ENCODE measurements at regions not wholly inside any gene's neighbourhood (a gene's known extent, or its start where the extent isn't known, plus 50 kb on each side); places are given as distances from the start of the nearest gene placed in this dataset.

DNA sequence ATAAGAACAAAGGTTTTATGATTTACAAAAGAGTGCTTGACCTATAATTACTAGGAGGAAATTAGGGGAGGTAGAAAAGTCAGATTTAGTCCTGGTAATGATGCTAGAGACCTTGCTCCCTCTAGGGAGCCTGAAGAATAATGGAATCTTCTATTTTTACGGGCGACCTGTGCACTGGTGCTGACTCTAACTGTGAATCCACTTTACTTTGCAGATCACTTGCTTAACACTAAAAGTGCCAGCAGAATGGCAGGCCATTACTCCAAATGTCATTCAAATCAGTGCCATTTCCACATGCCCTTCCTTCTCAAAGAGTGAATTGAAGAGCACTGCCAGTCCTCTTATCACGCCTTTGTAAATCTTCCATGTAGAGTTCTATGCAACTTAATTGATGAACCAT lies 359.4 kb upstream of the ARRDC3 start:
- no peak for DNase-seq
- Mint-ChIP-seq H3K27me3 (no peaks in the 10 kb centered on the region), H3K27ac (no peak overlapping the region), H3K36me3 (no peaks in the 10 kb centered on the region), H3K4me1 (no peaks in the 10 kb centered on the region), H3K9me3 (no peaks in the 10 kb centered on the region), H3K4me3 (no peak overlapping the region)

DNA sequence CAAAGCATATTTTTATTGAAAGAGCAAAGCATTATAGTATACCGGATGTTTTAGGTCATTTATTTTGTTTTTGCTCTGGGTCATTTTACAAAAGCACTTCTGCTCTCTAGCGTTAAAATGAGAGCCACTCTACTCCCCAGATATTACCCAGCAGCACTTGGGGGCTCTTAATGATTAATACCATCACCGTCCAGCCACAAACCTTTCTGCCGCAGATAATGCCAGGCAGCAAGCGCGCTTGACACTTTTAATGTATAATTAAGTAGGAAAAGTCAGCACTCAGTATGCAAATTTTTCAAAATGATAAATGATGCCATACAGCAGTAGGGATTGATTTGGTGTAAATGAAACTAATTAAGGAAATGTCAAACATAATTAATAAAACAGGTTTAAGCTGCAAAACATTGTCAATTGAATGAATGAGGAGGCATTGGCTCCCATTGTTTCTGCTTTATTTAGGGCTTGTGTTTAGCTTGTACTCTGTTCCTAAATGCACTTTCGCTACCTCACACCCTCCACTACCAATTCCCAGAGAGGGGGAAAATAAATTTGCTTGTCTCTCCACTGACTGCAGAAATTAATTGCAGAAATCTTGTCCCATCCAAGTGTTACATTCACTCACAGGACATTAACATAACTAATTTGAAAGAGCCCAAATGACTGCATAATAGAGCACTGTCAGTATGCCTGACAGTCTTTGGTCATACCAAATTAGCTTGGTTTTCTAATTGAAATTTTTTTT lies 358.8 kb upstream of the ARRDC3 start:
- DNase-seq: no peak
- Mint-ChIP-seq H3K27me3 (no peaks in the 10 kb centered on the region), H3K4me3 (no peak overlapping the region), H3K36me3 (no peaks in the 10 kb centered on the region), H3K4me1 (no peaks in the 10 kb centered on the region), H3K9me3 (no peaks in the 10 kb centered on the region), H3K27ac (no peak overlapping the region)

DNA sequence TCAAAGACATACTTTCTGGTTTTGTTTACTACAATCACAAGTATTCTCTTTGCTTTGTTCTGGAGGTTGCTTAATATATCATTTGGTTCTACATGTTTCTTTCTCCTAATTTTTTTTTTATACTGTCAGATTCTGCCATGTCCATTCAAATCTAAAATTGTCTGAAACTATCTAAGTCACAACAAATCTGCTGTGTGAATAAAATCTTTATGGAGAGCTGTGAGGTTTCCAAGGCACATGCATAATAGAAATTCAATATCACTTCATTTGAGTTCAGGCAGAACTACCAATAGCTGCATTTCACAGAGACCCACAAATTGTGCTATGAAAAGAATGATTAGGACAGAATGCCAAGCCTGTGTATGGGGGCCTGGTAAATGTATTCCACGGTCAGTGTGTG lies 346.9 kb upstream of the ARRDC3 start:
- no peak for DNase-seq
- H3K36me3 Mint-ChIP-seq: no peaks in the 10 kb centered on the region
- no peaks in the 10 kb centered on the region for H3K27me3 Mint-ChIP-seq
- H3K4me1 Mint-ChIP-seq: no peaks in the 10 kb centered on the region
- H3K4me3 Mint-ChIP-seq: no peak overlapping the region
- no peaks in the 10 kb centered on the region for H3K9me3 Mint-ChIP-seq
- no peak overlapping the region for H3K27ac Mint-ChIP-seq

DNA sequence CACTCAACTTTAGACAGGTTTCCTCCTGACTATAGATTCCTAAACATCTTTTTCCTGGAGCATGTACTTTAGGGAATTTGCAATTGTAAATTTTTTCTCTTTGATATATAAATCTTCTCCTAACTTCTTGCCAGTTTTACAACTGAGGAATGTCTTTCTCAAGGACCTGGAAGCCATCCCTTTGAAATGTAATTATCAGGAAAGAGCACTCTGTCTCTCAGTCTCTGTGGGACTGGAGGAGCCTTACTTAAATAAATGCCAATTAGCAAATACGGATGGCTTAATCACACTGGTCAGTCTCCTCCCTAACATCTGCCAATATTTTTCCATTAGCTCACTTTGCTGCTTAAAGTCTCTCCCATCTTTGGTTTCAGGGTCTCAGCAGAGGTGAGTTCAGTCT lies 344.3 kb upstream of the ARRDC3 start:
- Mint-ChIP-seq H3K4me1 (no peaks in the 10 kb centered on the region), H3K27ac (no peak overlapping the region), H3K9me3 (no peaks in the 10 kb centered on the region), H3K36me3 (no peaks in the 10 kb centered on the region), H3K27me3 (no peaks in the 10 kb centered on the region), H3K4me3 (no peak overlapping the region)
- no peak for DNase-seq

DNA sequence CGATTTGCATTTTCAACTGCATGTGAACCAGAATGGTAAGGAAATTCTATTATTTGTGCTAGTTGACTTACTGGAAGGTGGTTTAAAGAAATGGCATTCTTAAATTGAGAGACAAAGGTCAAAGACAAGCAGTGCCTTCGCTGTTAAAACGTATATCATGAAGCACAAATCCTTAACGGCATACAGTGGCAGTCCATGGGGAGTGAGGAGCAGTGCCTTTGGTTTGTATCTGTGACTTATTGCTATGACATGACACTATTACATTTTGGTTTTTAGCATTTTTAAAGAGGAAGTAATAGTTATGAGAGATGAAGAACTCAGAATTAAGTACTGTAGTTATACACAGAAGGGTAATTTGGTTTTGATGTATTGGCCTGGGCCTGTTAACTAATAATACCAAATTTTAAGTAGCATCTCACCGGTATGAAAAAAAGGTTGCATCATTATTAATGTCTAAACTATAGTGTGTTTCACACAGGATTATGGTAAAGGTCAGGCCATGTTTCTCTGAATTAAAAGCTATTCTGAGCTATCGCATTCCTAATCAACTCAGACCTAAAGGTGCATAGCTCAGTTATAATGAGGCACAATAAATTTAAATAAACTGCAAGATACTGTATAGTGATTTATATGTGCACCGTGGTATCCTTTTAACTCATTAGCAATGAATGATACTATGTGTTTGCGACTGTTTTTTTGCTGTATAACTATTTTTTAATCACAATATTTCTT lies 339.8 kb upstream of the ARRDC3 start:
- Mint-ChIP-seq H3K27me3 (no peaks in the 10 kb centered on the region), H3K9me3 (no peaks in the 10 kb centered on the region), H3K36me3 (no peaks in the 10 kb centered on the region), H3K4me1 (no peaks in the 10 kb centered on the region), H3K27ac (no peak overlapping the region), H3K4me3 (no peak overlapping the region)
- DNase-seq: no peak

DNA sequence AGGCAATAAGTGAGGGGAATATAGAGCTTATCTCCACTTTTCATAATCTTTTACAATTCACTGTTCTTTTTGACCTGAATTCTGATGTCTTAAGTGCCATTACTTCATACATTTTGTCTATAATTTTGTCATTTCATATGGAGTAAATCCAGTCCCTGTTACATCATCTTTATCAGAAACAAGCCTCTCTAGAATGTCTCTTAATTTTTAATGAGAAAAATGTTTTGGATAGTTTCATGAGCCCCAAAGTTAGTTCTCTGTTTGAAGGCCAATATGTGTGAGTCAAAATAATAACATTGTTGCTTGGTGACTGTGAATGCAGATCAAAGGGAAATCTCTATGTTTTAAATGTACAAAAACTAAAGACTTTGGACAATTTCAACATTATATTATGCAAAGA lies 329.6 kb upstream of the ARRDC3 start:
- Mint-ChIP-seq H3K27ac (no peak overlapping the region), H3K27me3 (no peaks in the 10 kb centered on the region), H3K36me3 (no peaks in the 10 kb centered on the region), H3K4me3 (no peak overlapping the region), H3K9me3 (no peaks in the 10 kb centered on the region), H3K4me1 (no peaks in the 10 kb centered on the region)
- DNase-seq: no peak

DNA sequence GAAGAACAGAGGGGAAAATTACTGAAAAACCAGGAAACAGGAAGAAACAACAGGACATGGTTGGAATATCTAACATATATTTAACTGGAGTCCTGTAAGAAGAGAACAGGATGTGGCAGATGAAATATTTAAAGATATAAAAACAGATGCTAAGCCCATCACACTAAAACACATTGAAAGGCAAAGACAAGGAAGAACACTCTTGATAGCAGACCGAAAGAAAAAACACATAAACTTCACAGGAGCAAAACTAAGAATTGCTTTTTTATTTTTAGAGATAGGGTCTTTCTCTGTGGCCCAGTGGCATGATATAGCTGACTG lies 324.4 kb upstream of the ARRDC3 start:
- no peaks in the 10 kb centered on the region for H3K9me3 Mint-ChIP-seq
- DNase-seq: no peak
- no peak overlapping the region for H3K4me3 Mint-ChIP-seq
- H3K27ac Mint-ChIP-seq: no peak overlapping the region
- no peaks in the 10 kb centered on the region for H3K27me3 Mint-ChIP-seq
- no peaks in the 10 kb centered on the region for H3K4me1 Mint-ChIP-seq
- no peaks in the 10 kb centered on the region for H3K36me3 Mint-ChIP-seq

DNA sequence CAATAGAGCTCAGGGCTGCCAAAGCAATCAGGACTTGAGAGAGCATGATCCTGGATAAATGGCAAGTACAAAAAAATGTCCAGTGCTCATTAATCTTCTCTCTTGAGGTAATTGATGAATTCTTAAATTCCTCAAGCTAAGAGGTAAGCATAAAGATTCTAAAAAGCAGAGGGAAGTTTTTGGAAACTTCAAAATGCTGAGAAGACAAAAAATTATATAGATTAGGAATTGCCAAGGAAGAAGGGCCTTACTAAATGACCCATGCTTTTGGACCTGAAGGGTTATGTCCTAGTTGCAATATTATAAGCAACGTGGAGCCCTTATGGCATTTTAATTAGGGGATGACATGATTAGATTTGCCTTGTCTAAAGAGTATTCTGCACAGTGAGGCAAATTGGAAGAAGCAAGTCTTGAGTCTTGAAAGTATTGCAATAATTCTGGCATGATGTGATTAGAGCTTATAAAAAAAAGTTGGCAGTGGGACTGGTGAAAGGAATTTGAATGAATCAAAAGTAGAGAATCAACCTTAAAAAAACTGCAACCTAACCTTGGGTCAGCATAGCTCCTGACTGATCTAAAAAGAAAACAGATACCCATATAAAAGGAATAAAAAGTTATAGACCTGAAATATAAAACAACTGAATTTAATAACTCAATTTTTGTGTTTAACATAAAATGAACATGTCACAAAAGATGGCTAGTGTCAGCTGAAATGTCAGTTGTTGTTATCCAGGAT lies 323.8 kb upstream of the ARRDC3 start:
- no peaks in the 10 kb centered on the region for H3K4me1 Mint-ChIP-seq
- H3K36me3 Mint-ChIP-seq: no peaks in the 10 kb centered on the region
- H3K27me3 Mint-ChIP-seq: no peaks in the 10 kb centered on the region
- H3K27ac Mint-ChIP-seq: no peak overlapping the region
- no peak for DNase-seq
- no peaks in the 10 kb centered on the region for H3K9me3 Mint-ChIP-seq
- H3K4me3 Mint-ChIP-seq: no peak overlapping the region

DNA sequence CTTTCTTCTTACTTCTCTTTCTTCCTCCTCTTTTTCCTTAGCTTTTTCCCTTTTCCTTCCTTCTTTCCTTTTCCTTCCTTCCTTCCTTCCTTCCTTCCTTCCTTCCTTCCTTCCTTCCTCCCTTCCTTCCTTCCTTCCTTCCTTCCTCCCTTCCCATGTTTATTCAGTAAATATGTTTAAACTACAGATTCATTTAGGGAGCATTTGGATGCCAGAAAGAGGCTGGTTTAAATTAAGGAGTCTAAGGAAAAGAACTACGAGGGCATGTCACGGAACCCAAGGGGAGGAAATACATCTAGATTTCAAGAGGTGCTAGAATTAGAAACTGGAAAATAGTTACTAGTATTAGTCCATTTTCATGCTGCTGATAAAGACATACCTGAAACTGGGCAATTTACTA lies 320.0 kb upstream of the ARRDC3 start:
- no peaks in the 10 kb centered on the region for H3K36me3 Mint-ChIP-seq

DNA sequence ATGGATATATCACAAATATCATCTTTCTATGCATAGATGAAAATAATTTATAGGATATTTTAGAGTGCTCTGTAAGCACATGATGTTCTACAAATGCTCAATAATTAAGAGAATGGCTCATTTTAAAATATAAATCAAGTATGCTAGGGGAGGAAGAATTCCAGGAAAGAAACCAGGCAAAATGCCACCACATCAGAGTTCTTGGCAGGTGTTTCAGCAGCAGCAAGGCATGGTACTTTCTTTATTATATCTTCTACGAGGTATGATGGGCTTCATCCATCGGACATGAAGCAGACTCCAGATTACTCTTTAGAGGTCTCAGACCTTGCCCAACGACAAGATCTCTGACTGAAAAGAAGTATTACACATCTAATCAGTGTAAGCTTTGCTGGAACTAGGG lies 316.3 kb upstream of the ARRDC3 start:
- no peaks in the 10 kb centered on the region for H3K4me1 Mint-ChIP-seq
- H3K4me3 Mint-ChIP-seq: no peak overlapping the region
- no peaks in the 10 kb centered on the region for H3K27me3 Mint-ChIP-seq

More for the DNA sequence above, 320.0 kb upstream of the ARRDC3 start:
- no peaks in the 10 kb centered on the region for H3K27me3 Mint-ChIP-seq
- H3K4me1 Mint-ChIP-seq: no peaks in the 10 kb centered on the region
- H3K4me3 Mint-ChIP-seq: no peak overlapping the region
- no peak for DNase-seq
- H3K27ac Mint-ChIP-seq: no peak overlapping the region
- peaks cover 2% of the 10 kb centered on the region for H3K9me3 Mint-ChIP-seq

DNA sequence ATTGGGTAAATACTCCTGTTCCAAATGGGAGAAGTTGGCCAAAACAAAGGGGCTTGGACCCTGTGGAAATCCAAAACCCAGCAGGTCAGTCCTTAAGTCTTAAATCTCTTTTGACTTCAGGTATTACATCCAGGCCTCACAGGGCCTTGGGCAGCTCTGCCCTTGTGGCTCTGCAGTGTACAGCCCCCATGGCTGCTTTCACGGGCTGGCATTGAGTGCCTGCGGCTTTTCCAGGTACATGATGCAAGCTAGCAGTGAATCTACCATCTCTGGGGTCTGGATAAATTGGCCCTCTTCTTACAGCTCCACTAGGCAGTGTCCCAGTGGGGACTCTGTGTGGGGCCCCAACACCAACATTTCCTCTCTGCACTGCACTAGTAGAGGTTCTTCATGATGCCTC lies 308.5 kb upstream of the ARRDC3 start:
- Mint-ChIP-seq H3K4me1 (no peaks in the 10 kb centered on the region), H3K9me3 (peaks cover 6% of the 10 kb centered on the region), H3K4me3 (no peak overlapping the region), H3K36me3 (no peaks in the 10 kb centered on the region), H3K27me3 (no peaks in the 10 kb centered on the region), H3K27ac (no peak overlapping the region)
- DNase-seq: no peak

More for the DNA sequence above, 316.3 kb upstream of the ARRDC3 start:
- DNase-seq: no peak
- H3K36me3 Mint-ChIP-seq: no peaks in the 10 kb centered on the region
- no peak overlapping the region for H3K27ac Mint-ChIP-seq
- peaks cover 2% of the 10 kb centered on the region for H3K9me3 Mint-ChIP-seq

DNA sequence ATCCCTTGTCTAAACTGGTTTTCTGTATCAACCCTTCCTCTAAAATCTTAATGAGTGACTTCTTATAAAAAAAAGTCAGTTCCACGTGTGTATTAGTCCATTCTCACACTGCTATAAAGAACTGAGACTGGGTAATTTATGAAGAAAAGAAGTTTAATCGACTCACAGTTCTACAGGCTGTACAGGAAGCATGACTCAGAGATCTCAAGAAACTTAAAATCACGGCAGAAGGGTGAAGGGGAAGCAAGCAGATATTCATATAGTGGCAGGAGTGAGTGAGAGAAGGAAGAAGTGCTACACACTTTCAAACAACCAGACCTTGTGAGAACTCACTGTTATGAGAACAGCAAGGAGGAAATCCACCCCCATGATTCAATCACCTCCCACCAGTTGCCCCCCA lies 307.8 kb upstream of the ARRDC3 start:
- H3K9me3 Mint-ChIP-seq: peaks cover 6% of the 10 kb centered on the region
- H3K4me1 Mint-ChIP-seq: no peaks in the 10 kb centered on the region
- H3K27ac Mint-ChIP-seq: no peak overlapping the region
- DNase-seq: no peak
- H3K4me3 Mint-ChIP-seq: no peak overlapping the region
- no peaks in the 10 kb centered on the region for H3K27me3 Mint-ChIP-seq
- no peaks in the 10 kb centered on the region for H3K36me3 Mint-ChIP-seq

DNA sequence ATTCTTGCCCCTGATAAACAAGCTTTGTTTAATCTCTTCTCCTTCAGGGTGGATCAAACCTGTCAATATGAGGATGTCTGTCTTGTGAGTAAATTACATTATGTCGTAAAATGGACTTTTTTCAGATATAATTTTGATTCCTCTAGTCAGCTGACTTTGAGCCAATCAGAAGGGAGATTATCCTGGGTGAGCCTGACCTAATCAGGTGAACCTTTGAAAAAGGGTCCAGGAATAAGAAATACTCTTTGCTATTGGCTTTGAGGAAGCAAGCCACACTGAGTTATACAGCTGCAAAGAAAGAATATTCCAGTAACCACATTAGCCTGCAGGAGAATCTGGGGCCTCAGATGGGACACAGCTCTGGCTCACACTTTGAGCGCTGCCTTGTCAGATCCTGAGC lies 304.3 kb upstream of the ARRDC3 start:
- Mint-ChIP-seq H3K4me3 (no peak overlapping the region), H3K36me3 (no peaks in the 10 kb centered on the region), H3K27me3 (no peaks in the 10 kb centered on the region), H3K4me1 (no peaks in the 10 kb centered on the region), H3K9me3 (peaks cover 2% of the 10 kb centered on the region), H3K27ac (no peak overlapping the region)
- DNase-seq: no peak

DNA sequence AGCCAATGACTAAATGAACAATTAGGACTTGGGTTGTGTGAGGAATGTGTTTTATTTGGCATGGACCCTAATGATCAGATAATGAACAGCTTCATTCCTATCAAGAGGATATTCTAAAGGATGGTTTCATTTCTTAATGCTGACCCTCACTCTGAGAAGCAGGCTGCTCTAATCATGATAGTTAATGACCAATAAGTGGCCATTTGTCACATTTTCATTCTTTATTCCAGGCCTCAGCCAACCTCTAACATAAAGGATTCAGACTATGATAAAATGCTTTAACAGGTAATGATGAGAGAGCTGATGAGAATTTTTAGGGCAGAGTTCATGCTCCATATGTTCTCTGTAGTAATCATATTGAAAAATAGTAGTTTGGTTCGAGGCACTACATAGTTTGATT lies 301.5 kb upstream of the ARRDC3 start:
- peaks cover 7% of the 10 kb centered on the region for H3K27me3 Mint-ChIP-seq
- H3K27ac Mint-ChIP-seq: no peak overlapping the region
- DNase-seq: no peak
- no peaks in the 10 kb centered on the region for H3K9me3 Mint-ChIP-seq
- H3K4me3 Mint-ChIP-seq: no peak overlapping the region
- no peaks in the 10 kb centered on the region for H3K36me3 Mint-ChIP-seq
- H3K4me1 Mint-ChIP-seq: no peaks in the 10 kb centered on the region

DNA sequence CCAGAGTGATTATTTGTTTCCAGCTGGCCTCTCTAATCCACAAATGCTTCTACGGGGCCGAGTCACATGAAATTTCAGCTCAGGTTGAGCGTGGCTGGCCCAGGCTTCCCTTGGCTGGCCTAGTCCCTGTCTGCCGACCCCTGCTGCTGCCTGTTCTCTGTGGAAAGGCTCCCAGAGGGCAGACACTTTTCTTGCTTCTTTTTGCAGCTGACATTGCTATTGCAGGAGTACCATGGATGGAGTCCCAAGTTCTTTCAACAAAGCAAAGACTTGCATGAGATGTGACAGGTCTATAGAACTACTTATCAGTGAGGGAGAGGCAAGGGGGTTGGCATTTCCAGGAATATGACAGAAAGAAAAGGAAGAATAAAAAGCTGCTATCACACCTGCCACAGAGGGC lies 287.4 kb upstream of the ARRDC3 start:
- no peaks in the 10 kb centered on the region for H3K36me3 Mint-ChIP-seq

DNA sequence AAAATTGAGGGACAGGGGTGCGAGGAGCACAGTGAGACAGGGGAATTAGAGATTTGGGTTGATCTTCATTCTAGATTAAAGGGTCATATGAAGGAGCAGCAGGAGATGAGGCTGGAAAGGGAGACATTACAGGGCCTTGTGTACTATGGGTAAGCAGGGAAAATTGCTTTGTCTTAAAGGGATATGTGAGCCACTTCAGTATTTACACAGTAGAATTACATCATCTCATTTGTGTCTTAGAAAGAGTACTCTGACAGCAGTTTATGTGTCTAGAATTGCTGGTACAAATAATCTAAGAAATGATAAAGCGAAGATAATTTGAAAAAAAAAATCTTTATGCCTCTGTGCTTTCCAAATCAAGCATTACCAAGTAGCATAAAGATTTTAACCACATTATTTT lies 287.0 kb upstream of the ARRDC3 start:
- DNase-seq: no peak
- Mint-ChIP-seq H3K4me1 (no peaks in the 10 kb centered on the region), H3K9me3 (no peaks in the 10 kb centered on the region), H3K36me3 (no peaks in the 10 kb centered on the region), H3K27ac (no peak overlapping the region), H3K4me3 (no peak overlapping the region), H3K27me3 (no peaks in the 10 kb centered on the region)

More for the DNA sequence above, 287.4 kb upstream of the ARRDC3 start:
- DNase-seq: no peak
- H3K4me3 Mint-ChIP-seq: no peak overlapping the region
- H3K9me3 Mint-ChIP-seq: no peaks in the 10 kb centered on the region
- no peak overlapping the region for H3K27ac Mint-ChIP-seq
- H3K4me1 Mint-ChIP-seq: no peaks in the 10 kb centered on the region
- H3K27me3 Mint-ChIP-seq: no peaks in the 10 kb centered on the region

Data from activated naive CD8-positive, alpha-beta T cell treated with anti-CD3 and anti-CD28 coated beads for 36 hours (primary cell).